ENCODE measurements at regions not wholly inside any gene's neighbourhood (a gene's known extent, or its start where the extent isn't known, plus 50 kb on each side); places are given as distances from the start of the nearest gene placed in this dataset.

- TF ChIP-seq CTCF (IDR thresholded peaks at IDR 0.05) (no peak), POLR2A (IDR thresholded peaks at IDR 0.05) (no peak)
Measured at GRCh38 chr12:113534555-113534954, 62.9 kb upstream of the LHX5 start.
